HG02840 (cell line): ENCODE measurements at regions not wholly inside any gene's neighbourhood (a gene's known extent, or its start where the extent isn't known, plus 50 kb on each side); places are given as distances from the start of the nearest gene placed in this dataset.

Experiments
- ATAC-seq: cut with Tn5 transposase; IDR thresholded peaks from one replicate; pipeline ENCODE4 v1.9.1; 2021; ENCODE audit warnings: mild to moderate bottlenecking, moderate library complexity, moderate number of reproducible peaks; ENCODE audit not compliant: unreplicated experiment, low FRiP score

- ATAC-seq = no peak
Measured at GRCh38 chr12:4223273-4223845, 50.2 kb upstream of the CCND2 start.

GRCh38 chr12:4221258-4221620 is 52.3 kb upstream of the CCND2 start:
- ATAC-seq = no peak

- ATAC-seq = no peak
Measured at GRCh38 chr12:4220536-4221257, 52.9 kb upstream of the CCND2 start.

GRCh38 chr12:4217091-4217490 is 56.5 kb upstream of the CCND2 start:
- no peak for ATAC-seq

GRCh38 chr12:4216187-4216927 is 57.2 kb upstream of the CCND2 start:
- ATAC-seq = no peak

GRCh38 chr12:4215229-4216186 is 58.1 kb upstream of the CCND2 start:
- ATAC-seq = peak; percentile 67

GRCh38 chr12:4214877-4215228 is 58.7 kb upstream of the CCND2 start:
- ATAC-seq = peak; percentile 20

GRCh38 chr12:4213471-4213870 is 60.1 kb upstream of the CCND2 start:
- no peak for ATAC-seq

- no peak for ATAC-seq
Measured at GRCh38 chr12:4212845-4213244, 60.7 kb upstream of the CCND2 start.

- no peak for ATAC-seq
Measured at GRCh38 chr12:4211372-4211771, 62.2 kb upstream of the CCND2 start.

GRCh38 chr12:4210183-4210582 is 63.4 kb upstream of the CCND2 start:
- ATAC-seq = no peak

GRCh38 chr12:4206470-4206869 is 67.1 kb upstream of the CCND2 start:
- ATAC-seq = no peak

GRCh38 chr12:4203772-4204376 is 69.7 kb upstream of the CCND2 start:
- no peak for ATAC-seq

- no peak for ATAC-seq
Measured at GRCh38 chr12:4202918-4203317, 70.6 kb upstream of the CCND2 start.

- ATAC-seq = no peak
Measured at GRCh38 chr12:4202487-4202886, 71.1 kb upstream of the CCND2 start.

GRCh38 chr12:4201333-4202100 is 72.0 kb upstream of the CCND2 start:
- ATAC-seq = no peak

GRCh38 chr12:4197922-4198763 is 75.4 kb upstream of the CCND2 start:
- no peak for ATAC-seq

- no peak for ATAC-seq
Measured at GRCh38 chr12:4196805-4197420, 76.6 kb upstream of the CCND2 start.
